HepG2 (cell line): ENCODE measurements at regions not wholly inside any gene's neighbourhood (a gene's known extent, or its start where the extent isn't known, plus 50 kb on each side); places are given as distances from the start of the nearest gene placed in this dataset.

Experiments
- ATAC-seq: fragments of 200-7000 bp; cut with Tn5 transposase; 3 replicates; pipeline ENCODE4 v1.9.1; 2020; ENCODE audit warnings: mild to moderate bottlenecking, moderate library complexity
- BruUV-seq: library from RNA; stranded (reverse); fragments of 400-500 nt; replicated peaks from 2 replicates; lab custom pipeline; 2021; lab: Mats Ljungman, UMichigan
- CTCF ChIA-PET: fragments of 300-600 bp; formaldehyde crosslinking; extraction: SDS; loops from one replicate; lab custom pipeline; 2021; ENCODE audit warnings: low total read pairs, inconsistent platforms, low intra/inter-chr PET ratio; lab: Yijun Ruan, JAX
- POLR2A ChIA-PET: fragments of 350-600 bp; sonication (Branson Sonifier 250); formaldehyde crosslinking; loops from one replicate; lab custom pipeline; 2020; ENCODE audit warnings: antibody characterized with exemption, inconsistent platforms; lab: Yijun Ruan, JAX
- DNase-seq: peaks from one replicate; pipeline ENCODE4 v3.0.0-alpha.2; 2015; ENCODE audit warnings: low spot score
- FAIRE-seq: peaks from 3 replicates; lab custom pipeline; 2011; peaks lifted over from hg19 to GRCh38; lab: Jason Lieb, UNC
- H2AFZ ChIP-seq: one replicate; pipeline ENCODE4 v1.6.1; 2011; ENCODE audit warnings: low read length, inconsistent platforms
- H3K27ac ChIP-seq: fragments of 300-600 bp; 3 replicates; pipeline ENCODE4 v1.8.0; 2011; ENCODE audit warnings: mixed run types, mild to moderate bottlenecking, mixed read lengths, low read length, inconsistent platforms; ENCODE audit not compliant: insufficient read depth; ENCODE audit errors: extremely low read length
- H3K27me3 ChIP-seq, 2 experiments: fragments of 200-600 bp in 1 of 2; 2 replicates in 1 of 2; 3 replicates in 1 of 2; pipeline versions ENCODE4 v1.6.0 to v1.8.0; 2011; ENCODE audit warnings: low read length in 2 of 2, mild to moderate bottlenecking in 2 of 2, moderate library complexity in 2 of 2, inconsistent platforms in 1 of 2; ENCODE audit not compliant: insufficient read depth in 2 of 2, control insufficient read depth in 1 of 2
- H3K36me3 ChIP-seq, 2 experiments: fragments of 200-600 bp in 1 of 2; replicated peaks in 1 of 2; 2 replicates in 1 of 2; 3 replicates in 1 of 2; pipeline versions ENCODE4 v1.5.1 to v1.8.0; 2011; ENCODE audit warnings: low read length in 2 of 2, inconsistent platforms in 1 of 2; ENCODE audit not compliant: insufficient read depth in 2 of 2, control insufficient read depth in 1 of 2
- H3K4me1 ChIP-seq: 2 replicates; pipeline ENCODE4 v1.5.1; 2012; ENCODE audit warnings: low read length, inconsistent platforms; ENCODE audit not compliant: insufficient read depth
- H3K4me2 ChIP-seq: 2 replicates; pipeline ENCODE4 v1.6.0; 2011; ENCODE audit warnings: low read depth, low read length, inconsistent platforms
- H3K4me3 ChIP-seq, 3 experiments: fragments of 200-600 bp in 1 of 3; sonication (generic), shearing (Covaris generic) in 1 of 3; replicated peaks in 1 of 3; 2 replicates each; pipeline ENCODE4 v1.5.1; 2011 to 2016; ENCODE audit warnings: low read length in 3 of 3, inconsistent platforms in 2 of 3, low read depth in 2 of 3, mild to moderate bottlenecking in 2 of 3, control low read depth in 1 of 3, mixed read lengths in 1 of 3; ENCODE audit not compliant: insufficient read depth in 1 of 3
- H3K79me2 ChIP-seq: one replicate; pipeline ENCODE4 v1.6.1; 2011; ENCODE audit warnings: low read length, inconsistent platforms; ENCODE audit not compliant: insufficient read depth
- H3K9ac ChIP-seq: 2 replicates; pipeline ENCODE4 v1.6.0; 2011; ENCODE audit warnings: mild to moderate bottlenecking, low read depth, low read length, inconsistent platforms; ENCODE audit not compliant: insufficient read depth
- H3K9me3 ChIP-seq: 2 replicates; pipeline ENCODE4 v1.5.1; 2012; ENCODE audit warnings: mild to moderate bottlenecking, low read length
- H4K20me1 ChIP-seq: 2 replicates; pipeline ENCODE4 v1.6.0; 2011; ENCODE audit warnings: inconsistent platforms, mild to moderate bottlenecking, low read length, moderate library complexity; ENCODE audit not compliant: insufficient read depth
- DPF2 ChIP-seq: sonication (generic); formaldehyde crosslinking; IDR thresholded peaks from 2 replicates; pipeline ENCODE4 v1.4.0; 2020; ENCODE audit warnings: mild to moderate bottlenecking, low read depth, missing genetic modification reagents, borderline replicate concordance
- KMT2B ChIP-seq: IDR thresholded peaks from 2 replicates; pipeline ENCODE4 v1.6.1; 2016; ENCODE audit warnings: missing genetic modification reagents, missing compliant biosample characterization
- PHF8 ChIP-seq: sonication (generic); formaldehyde crosslinking; IDR thresholded peaks from 2 replicates; pipeline ENCODE4 v1.5.0; 2020; ENCODE audit warnings: missing genetic modification reagents
- SMC3 ChIP-seq: IDR thresholded peaks from 2 replicates; pipeline ENCODE4 v1.6.1; 2011; ENCODE audit warnings: low read length, improper control_type of control experiment
- SMYD3 ChIP-seq: sonication (generic); formaldehyde crosslinking; IDR thresholded peaks from 2 replicates; pipeline ENCODE4 v1.8.1; 2023; ENCODE audit warnings: mild to moderate bottlenecking, missing genetic modification reagents
- SP5 ChIP-seq: IDR thresholded peaks from 2 replicates; pipeline ENCODE4 v1.6.1; 2016; ENCODE audit warnings: low read depth, borderline replicate concordance
- ZFP36L2 ChIP-seq: sonication (generic); formaldehyde crosslinking; IDR thresholded peaks from 2 replicates; pipeline ENCODE4 v1.4.0; 2020; ENCODE audit warnings: missing genetic modification reagents
- ZMYM3 ChIP-seq: sonication (generic); formaldehyde crosslinking; IDR thresholded peaks from 2 replicates; pipeline ENCODE4 v1.5.1; 2020; ENCODE audit warnings: mild to moderate bottlenecking, missing genetic modification reagents
- ZNF629 ChIP-seq: sonication (generic); formaldehyde crosslinking; conservative IDR thresholded peaks from 2 replicates; pipeline ENCODE4 v1.5.0; 2020; ENCODE audit warnings: missing genetic modification reagents
- ZNF652 ChIP-seq: IDR thresholded peaks from 2 replicates; pipeline ENCODE4 v1.6.1; 2016; ENCODE audit warnings: low read depth, borderline replicate concordance
- WGBS: methylation state at CpG from one replicate; pipeline ENCODE4 v1.1.6; 2017; ENCODE audit warnings: low lambda C conversion rate; 5-methylcytosine and 5-hydroxymethylcytosine counted together
- in situ Hi-C: cut with HindIII; loops from 2 replicates; pipeline ENCODE4 v1.10.0; 2017; ENCODE audit warnings: low pct_unique_long_range_greater_than_20kb; ENCODE audit not compliant: extremely low pct_ligation_motif_present
- intact Hi-C: fragments of 100-400 bp; cut with micrococcal nuclease; formaldehyde crosslinking; loops from one replicate; pipeline ENCODE4 v1.10.0; 2022; ENCODE audit not compliant: unreplicated experiment
- TF ChIP-seq, protein P1 (sequence below), 2 experiments: fragments of 450-650 bp in 1 of 2; sonication (generic) in 1 of 2; formaldehyde crosslinking in 1 of 2; IDR thresholded peaks; 2 replicates each; pipeline versions ENCODE4 v1.6.1 to v1.8.0; 2016 to 2022; ENCODE audit warnings: antibody characterized with exemption in 1 of 2, mild to moderate bottlenecking in 1 of 2, missing genetic modification reagents in 1 of 2
- TF ChIP-seq, protein P2 (sequence below): sonication (generic); formaldehyde crosslinking; IDR thresholded peaks from 2 replicates; pipeline ENCODE4 v1.5.0; 2020; ENCODE audit warnings: mild to moderate bottlenecking, missing genetic modification reagents
- TF ChIP-seq, protein P3 (sequence below): sonication (generic); formaldehyde crosslinking; IDR thresholded peaks from 2 replicates; pipeline ENCODE4 v1.4.0; 2020; ENCODE audit warnings: low read depth, mild to moderate bottlenecking, missing genetic modification reagents

GRCh38 chr3:95097493-95097892, 1034.6 kb downstream of the NSUN3 start:
- no peak overlapping the region for H3K27ac ChIP-seq
- POLR2A ChIA-PET = no interaction called here
- no TSS peak for BruUV-seq
- CTCF ChIA-PET = no interaction called here
- intact Hi-C loops = no loop called here
- FAIRE-seq (no peak), ATAC-seq (no peak), DNase-seq (no peak)
- H3K79me2 ChIP-seq = no peaks in the 10 kb centered on the region
- 14% methylated on average over 3 of the region's 3 CpGs for WGBS
- H3K36me3 ChIP-seq = no peaks in the 10 kb centered on the region
- H2AFZ ChIP-seq = no peak overlapping the region
- no peaks in the 10 kb centered on the region for H3K27me3 ChIP-seq
- no peak overlapping the region for H3K9ac ChIP-seq
- in situ Hi-C loops = no loop called here
- no peak overlapping the region for H3K4me3 ChIP-seq
- H3K9me3 ChIP-seq = no peaks in the 10 kb centered on the region
- no peaks in the 10 kb centered on the region for H4K20me1 ChIP-seq
- H3K4me2 ChIP-seq = no peak overlapping the region
- H3K4me1 ChIP-seq = no peaks in the 10 kb centered on the region
- TF ChIP-seq ZFP36L2 = no peak
- no peak for TF ChIP-seq KMT2B (CRISPR knock-in tag)
- no peak for TF ChIP-seq ZNF652
- TF ChIP-seq SMC3 = no peak
- TF ChIP-seq PHF8 (CRISPR knock-in tag) = no peak
- TF ChIP-seq, protein P1, sequence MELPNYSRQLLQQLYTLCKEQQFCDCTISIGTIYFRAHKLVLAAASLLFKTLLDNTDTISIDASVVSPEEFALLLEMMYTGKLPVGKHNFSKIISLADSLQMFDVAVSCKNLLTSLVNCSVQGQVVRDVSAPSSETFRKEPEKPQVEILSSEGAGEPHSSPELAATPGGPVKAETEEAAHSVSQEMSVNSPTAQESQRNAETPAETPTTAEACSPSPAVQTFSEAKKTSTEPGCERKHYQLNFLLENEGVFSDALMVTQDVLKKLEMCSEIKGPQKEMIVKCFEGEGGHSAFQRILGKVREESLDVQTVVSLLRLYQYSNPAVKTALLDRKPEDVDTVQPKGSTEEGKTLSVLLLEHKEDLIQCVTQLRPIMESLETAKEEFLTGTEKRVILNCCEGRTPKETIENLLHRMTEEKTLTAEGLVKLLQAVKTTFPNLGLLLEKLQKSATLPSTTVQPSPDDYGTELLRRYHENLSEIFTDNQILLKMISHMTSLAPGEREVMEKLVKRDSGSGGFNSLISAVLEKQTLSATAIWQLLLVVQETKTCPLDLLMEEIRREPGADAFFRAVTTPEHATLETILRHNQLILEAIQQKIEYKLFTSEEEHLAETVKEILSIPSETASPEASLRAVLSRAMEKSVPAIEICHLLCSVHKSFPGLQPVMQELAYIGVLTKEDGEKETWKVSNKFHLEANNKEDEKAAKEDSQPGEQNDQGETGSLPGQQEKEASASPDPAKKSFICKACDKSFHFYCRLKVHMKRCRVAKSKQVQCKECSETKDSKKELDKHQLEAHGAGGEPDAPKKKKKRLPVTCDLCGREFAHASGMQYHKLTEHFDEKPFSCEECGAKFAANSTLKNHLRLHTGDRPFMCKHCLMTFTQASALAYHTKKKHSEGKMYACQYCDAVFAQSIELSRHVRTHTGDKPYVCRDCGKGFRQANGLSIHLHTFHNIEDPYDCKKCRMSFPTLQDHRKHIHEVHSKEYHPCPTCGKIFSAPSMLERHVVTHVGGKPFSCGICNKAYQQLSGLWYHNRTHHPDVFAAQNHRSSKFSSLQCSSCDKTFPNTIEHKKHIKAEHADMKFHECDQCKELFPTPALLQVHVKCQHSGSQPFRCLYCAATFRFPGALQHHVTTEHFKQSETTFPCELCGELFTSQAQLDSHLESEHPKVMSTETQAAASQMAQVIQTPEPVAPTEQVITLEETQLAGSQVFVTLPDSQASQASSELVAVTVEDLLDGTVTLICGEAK (IDR thresholded peaks at IDR 0.05) = no peak
- TF ChIP-seq, protein P1 (CRISPR knock-in tag; IDR thresholded peaks at IDR 0.05) = no peak
- TF ChIP-seq SMYD3 (CRISPR knock-in tag) = no peak
- TF ChIP-seq, protein P2, sequence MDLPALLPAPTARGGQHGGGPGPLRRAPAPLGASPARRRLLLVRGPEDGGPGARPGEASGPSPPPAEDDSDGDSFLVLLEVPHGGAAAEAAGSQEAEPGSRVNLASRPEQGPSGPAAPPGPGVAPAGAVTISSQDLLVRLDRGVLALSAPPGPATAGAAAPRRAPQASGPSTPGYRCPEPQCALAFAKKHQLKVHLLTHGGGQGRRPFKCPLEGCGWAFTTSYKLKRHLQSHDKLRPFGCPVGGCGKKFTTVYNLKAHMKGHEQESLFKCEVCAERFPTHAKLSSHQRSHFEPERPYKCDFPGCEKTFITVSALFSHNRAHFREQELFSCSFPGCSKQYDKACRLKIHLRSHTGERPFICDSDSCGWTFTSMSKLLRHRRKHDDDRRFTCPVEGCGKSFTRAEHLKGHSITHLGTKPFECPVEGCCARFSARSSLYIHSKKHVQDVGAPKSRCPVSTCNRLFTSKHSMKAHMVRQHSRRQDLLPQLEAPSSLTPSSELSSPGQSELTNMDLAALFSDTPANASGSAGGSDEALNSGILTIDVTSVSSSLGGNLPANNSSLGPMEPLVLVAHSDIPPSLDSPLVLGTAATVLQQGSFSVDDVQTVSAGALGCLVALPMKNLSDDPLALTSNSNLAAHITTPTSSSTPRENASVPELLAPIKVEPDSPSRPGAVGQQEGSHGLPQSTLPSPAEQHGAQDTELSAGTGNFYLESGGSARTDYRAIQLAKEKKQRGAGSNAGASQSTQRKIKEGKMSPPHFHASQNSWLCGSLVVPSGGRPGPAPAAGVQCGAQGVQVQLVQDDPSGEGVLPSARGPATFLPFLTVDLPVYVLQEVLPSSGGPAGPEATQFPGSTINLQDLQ (CRISPR knock-in tag) = no peak
- TF ChIP-seq SP5 (CRISPR knock-in tag) = no peak
- TF ChIP-seq DPF2 (CRISPR knock-in tag) = no peak
- no peak for TF ChIP-seq ZNF629 (CRISPR knock-in tag)
- TF ChIP-seq, protein P3, sequence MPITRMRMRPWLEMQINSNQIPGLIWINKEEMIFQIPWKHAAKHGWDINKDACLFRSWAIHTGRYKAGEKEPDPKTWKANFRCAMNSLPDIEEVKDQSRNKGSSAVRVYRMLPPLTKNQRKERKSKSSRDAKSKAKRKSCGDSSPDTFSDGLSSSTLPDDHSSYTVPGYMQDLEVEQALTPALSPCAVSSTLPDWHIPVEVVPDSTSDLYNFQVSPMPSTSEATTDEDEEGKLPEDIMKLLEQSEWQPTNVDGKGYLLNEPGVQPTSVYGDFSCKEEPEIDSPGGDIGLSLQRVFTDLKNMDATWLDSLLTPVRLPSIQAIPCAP (CRISPR knock-in tag) = no peak
- TF ChIP-seq ZMYM3 = no peak
